Liver (tissue), 8 donors: ENCODE measurements at regions not wholly inside any gene's neighbourhood (a gene's known extent, or its start where the extent isn't known, plus 50 kb on each side); places are given as distances from the start of the nearest gene placed in this dataset.
"Not testable (repeated sequence)": the region's sequence is repeated elsewhere in the genome, so short reads cannot be mapped to it uniquely, and the experiment has no call there.

Experiments
- DNase-seq: peaks from one replicate; pipeline ENCODE4 v3.0.0-alpha.2; 2017; ENCODE audit warnings: low spot score
- H3K27ac ChIP-seq, 2 donors: one replicate each; pipeline ENCODE4 v1.7.0; 2013; ENCODE audit warnings: inconsistent platforms in 2 of 2, low read length in 2 of 2, control low read depth in 1 of 2, low read depth in 1 of 2, mild to moderate bottlenecking in 1 of 2
- H3K27me3 ChIP-seq, 4 donors: one replicate each; pipeline versions ENCODE4 v1.6.1 to v1.7.0; 2013; ENCODE audit warnings: low read length in 3 of 4, inconsistent platforms in 1 of 4, mild to moderate bottlenecking in 1 of 4, moderate library complexity in 1 of 4; ENCODE audit not compliant: control insufficient read depth in 4 of 4, insufficient read depth in 4 of 4
- H3K36me3 ChIP-seq, 4 donors: one replicate each; pipeline versions ENCODE4 v1.6.1 to v1.7.0; 2013; ENCODE audit warnings: low read length in 3 of 4, mild to moderate bottlenecking in 3 of 4, low read depth in 1 of 4, moderate library complexity in 1 of 4; ENCODE audit not compliant: control insufficient read depth in 4 of 4, insufficient read depth in 3 of 4
- H3K4me1 ChIP-seq, 4 donors: one replicate each; pipeline versions ENCODE4 v1.6.1 to v1.7.0; 2013; ENCODE audit warnings: low read length in 3 of 4, mild to moderate bottlenecking in 3 of 4, moderate library complexity in 1 of 4; ENCODE audit not compliant: control insufficient read depth in 4 of 4, insufficient read depth in 4 of 4
- H3K4me3 ChIP-seq, 3 donors: one replicate each; pipeline versions ENCODE4 v1.6.1 to v1.7.0; 2013; ENCODE audit warnings: low read length in 3 of 3, control low read depth in 1 of 3, low read depth in 1 of 3, mild to moderate bottlenecking in 1 of 3
- H3K9ac ChIP-seq, 2 donors: one replicate each; pipeline ENCODE4 v1.7.0; 2013; ENCODE audit warnings: low read length in 2 of 2, mild to moderate bottlenecking in 2 of 2, moderate library complexity in 2 of 2, control low read depth in 1 of 2, low read depth in 1 of 2
- H3K9me3 ChIP-seq, 4 donors: one replicate each; pipeline versions ENCODE4 v1.6.1 to v1.7.0; 2013; ENCODE audit warnings: low read length in 3 of 4; ENCODE audit not compliant: control insufficient read depth in 4 of 4
- EGR1 ChIP-seq, 2 donors: IDR thresholded peaks; 2 replicates each; pipeline ENCODE4 v1.6.1; 2016 to 2018; ENCODE audit warnings: antibody characterized with exemption in 2 of 2, low read depth in 2 of 2
- FOXA1 ChIP-seq: IDR thresholded peaks from 2 replicates; pipeline ENCODE4 v1.6.1; 2016; ENCODE audit warnings: antibody characterized with exemption
- FOXA2 ChIP-seq: IDR thresholded peaks from 2 replicates; pipeline ENCODE4 v1.6.1; 2016; ENCODE audit warnings: antibody characterized with exemption
- GABPA ChIP-seq, 2 donors: IDR thresholded peaks in 1 of 2; conservative IDR thresholded peaks in 1 of 2; 2 replicates each; pipeline ENCODE4 v1.6.1; 2016; ENCODE audit warnings: antibody characterized with exemption in 2 of 2, mild to moderate bottlenecking in 1 of 2, moderate library complexity in 1 of 2
- HNF4A ChIP-seq, 2 donors: conservative IDR thresholded peaks; 2 replicates each; pipeline ENCODE4 v1.6.1; 2016; ENCODE audit warnings: antibody characterized with exemption in 2 of 2, mild to moderate bottlenecking in 2 of 2
- HNF4G ChIP-seq: IDR thresholded peaks from 2 replicates; pipeline ENCODE4 v1.6.1; 2016; ENCODE audit warnings: antibody characterized with exemption
- JUND ChIP-seq, 2 donors: IDR thresholded peaks; 2 replicates each; pipeline ENCODE4 v1.6.1; 2016; ENCODE audit warnings: antibody characterized with exemption in 2 of 2
- NR2F2 ChIP-seq: IDR thresholded peaks from 2 replicates; pipeline ENCODE4 v1.6.1; 2016; ENCODE audit warnings: antibody characterized with exemption
- RAD21 ChIP-seq, 2 donors: IDR thresholded peaks; 2 replicates each; pipeline ENCODE4 v1.6.1; 2016; ENCODE audit warnings: antibody characterized with exemption in 2 of 2, mild to moderate bottlenecking in 2 of 2
- RXRA ChIP-seq, 2 donors: IDR thresholded peaks; 2 replicates each; pipeline ENCODE4 v1.6.1; 2017 to 2018; ENCODE audit warnings: antibody characterized with exemption in 2 of 2, mild to moderate bottlenecking in 1 of 2
- TAF1 ChIP-seq: conservative IDR thresholded peaks from 2 replicates; pipeline ENCODE4 v1.6.1; 2016; ENCODE audit warnings: antibody characterized with exemption, mild to moderate bottlenecking
- YY1 ChIP-seq: IDR thresholded peaks from 2 replicates; pipeline ENCODE4 v1.6.1; 2016; ENCODE audit warnings: antibody characterized with exemption, mild to moderate bottlenecking
- WGBS: extraction: QIAGEN DNeasy Blood & Tissue Kit; methylation state at CpG from one replicate; pipeline ENCODE4 v1.1.7; 2013; 5-methylcytosine and 5-hydroxymethylcytosine counted together
- TF ChIP-seq, protein P1 (sequence below): IDR thresholded peaks from 2 replicates; pipeline ENCODE4 v1.6.1; 2016; ENCODE audit warnings: antibody characterized with exemption, mild to moderate bottlenecking
- TF ChIP-seq, protein P2 (sequence below): IDR thresholded peaks from 2 replicates; pipeline ENCODE4 v1.6.1; 2016; ENCODE audit warnings: antibody characterized with exemption
- TF ChIP-seq, protein P3 (sequence below): fragments of 150-350 bp; IDR thresholded peaks from 2 replicates; pipeline ENCODE4 v1.5.1; 2017; ENCODE audit warnings: improper control_type of control experiment, low read depth, low read length; ENCODE audit not compliant: missing input control
- TF ChIP-seq, protein P4 (sequence below): IDR thresholded peaks from 2 replicates; pipeline ENCODE4 v1.6.1; 2016; ENCODE audit warnings: antibody characterized with exemption
- TF ChIP-seq, protein P5 (sequence below): IDR thresholded peaks from 2 replicates; pipeline ENCODE4 v1.6.1; 2016; ENCODE audit warnings: antibody characterized with exemption
- donor health status: healthy.
- donor health status: healthy.
- donor health status: healthy.
- donor health status: healthy.
- donor health status: healthy.

DNA sequence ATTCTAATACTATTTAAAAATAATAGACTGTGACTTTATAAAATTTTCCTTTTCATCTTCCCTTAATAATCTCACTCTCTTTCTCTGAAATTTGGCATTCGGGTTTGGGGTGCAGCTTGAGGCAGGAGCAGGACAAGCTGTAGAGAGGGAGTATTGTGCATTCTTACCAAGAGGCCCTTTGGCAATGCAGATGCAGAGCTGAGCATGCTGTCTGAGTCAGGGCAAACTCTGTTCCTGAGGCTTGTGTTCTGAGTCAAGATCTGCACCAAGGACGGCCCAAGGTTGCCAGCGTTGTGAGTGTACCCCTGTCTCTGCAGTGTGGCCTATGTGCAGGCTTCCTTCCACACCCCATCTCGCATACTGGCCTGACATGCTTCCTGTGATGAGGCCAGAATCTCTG lies 343.8 kb upstream of the FRG2C start:
- 75% methylated on average over 4 of the region's 4 CpGs for WGBS
- Histone ChIP-seq H3K4me3 (no peak overlapping the region), H3K9me3 (no peaks in the 10 kb centered on the region), H3K36me3 (no peaks in the 10 kb centered on the region), H3K4me1 (no peaks in the 10 kb centered on the region), H3K9ac (no peak overlapping the region), H3K27me3 (no peaks in the 10 kb centered on the region), H3K27ac (no peak overlapping the region)
- TF ChIP-seq HNF4A (conservative IDR thresholded peaks at IDR 0.05) (no peak), EGR1 (IDR thresholded peaks at IDR 0.05; ENCODE audit: low read depth in 2 of 2) (no peak), JUND (IDR thresholded peaks at IDR 0.05) (no peak), RAD21 (IDR thresholded peaks at IDR 0.05) (no peak), HNF4G (no peak), YY1 (no peak), GABPA (IDR thresholded peaks at IDR 0.05 in 1 of 2, conservative IDR thresholded peaks at IDR 0.05 in 1 of 2) (no peak), FOXA2 (no peak), TAF1 (no peak), FOXA1 (no peak), RXRA (IDR thresholded peaks at IDR 0.05) (no peak), NR2F2 (no peak)
- TF ChIP-seq, protein P1, sequence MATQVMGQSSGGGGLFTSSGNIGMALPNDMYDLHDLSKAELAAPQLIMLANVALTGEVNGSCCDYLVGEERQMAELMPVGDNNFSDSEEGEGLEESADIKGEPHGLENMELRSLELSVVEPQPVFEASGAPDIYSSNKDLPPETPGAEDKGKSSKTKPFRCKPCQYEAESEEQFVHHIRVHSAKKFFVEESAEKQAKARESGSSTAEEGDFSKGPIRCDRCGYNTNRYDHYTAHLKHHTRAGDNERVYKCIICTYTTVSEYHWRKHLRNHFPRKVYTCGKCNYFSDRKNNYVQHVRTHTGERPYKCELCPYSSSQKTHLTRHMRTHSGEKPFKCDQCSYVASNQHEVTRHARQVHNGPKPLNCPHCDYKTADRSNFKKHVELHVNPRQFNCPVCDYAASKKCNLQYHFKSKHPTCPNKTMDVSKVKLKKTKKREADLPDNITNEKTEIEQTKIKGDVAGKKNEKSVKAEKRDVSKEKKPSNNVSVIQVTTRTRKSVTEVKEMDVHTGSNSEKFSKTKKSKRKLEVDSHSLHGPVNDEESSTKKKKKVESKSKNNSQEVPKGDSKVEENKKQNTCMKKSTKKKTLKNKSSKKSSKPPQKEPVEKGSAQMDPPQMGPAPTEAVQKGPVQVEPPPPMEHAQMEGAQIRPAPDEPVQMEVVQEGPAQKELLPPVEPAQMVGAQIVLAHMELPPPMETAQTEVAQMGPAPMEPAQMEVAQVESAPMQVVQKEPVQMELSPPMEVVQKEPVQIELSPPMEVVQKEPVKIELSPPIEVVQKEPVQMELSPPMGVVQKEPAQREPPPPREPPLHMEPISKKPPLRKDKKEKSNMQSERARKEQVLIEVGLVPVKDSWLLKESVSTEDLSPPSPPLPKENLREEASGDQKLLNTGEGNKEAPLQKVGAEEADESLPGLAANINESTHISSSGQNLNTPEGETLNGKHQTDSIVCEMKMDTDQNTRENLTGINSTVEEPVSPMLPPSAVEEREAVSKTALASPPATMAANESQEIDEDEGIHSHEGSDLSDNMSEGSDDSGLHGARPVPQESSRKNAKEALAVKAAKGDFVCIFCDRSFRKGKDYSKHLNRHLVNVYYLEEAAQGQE, result no peak
- TF ChIP-seq, protein P2, sequence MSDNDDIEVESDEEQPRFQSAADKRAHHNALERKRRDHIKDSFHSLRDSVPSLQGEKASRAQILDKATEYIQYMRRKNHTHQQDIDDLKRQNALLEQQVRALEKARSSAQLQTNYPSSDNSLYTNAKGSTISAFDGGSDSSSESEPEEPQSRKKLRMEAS, result no peak
- TF ChIP-seq, protein P3, sequence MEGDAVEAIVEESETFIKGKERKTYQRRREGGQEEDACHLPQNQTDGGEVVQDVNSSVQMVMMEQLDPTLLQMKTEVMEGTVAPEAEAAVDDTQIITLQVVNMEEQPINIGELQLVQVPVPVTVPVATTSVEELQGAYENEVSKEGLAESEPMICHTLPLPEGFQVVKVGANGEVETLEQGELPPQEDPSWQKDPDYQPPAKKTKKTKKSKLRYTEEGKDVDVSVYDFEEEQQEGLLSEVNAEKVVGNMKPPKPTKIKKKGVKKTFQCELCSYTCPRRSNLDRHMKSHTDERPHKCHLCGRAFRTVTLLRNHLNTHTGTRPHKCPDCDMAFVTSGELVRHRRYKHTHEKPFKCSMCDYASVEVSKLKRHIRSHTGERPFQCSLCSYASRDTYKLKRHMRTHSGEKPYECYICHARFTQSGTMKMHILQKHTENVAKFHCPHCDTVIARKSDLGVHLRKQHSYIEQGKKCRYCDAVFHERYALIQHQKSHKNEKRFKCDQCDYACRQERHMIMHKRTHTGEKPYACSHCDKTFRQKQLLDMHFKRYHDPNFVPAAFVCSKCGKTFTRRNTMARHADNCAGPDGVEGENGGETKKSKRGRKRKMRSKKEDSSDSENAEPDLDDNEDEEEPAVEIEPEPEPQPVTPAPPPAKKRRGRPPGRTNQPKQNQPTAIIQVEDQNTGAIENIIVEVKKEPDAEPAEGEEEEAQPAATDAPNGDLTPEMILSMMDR, result no peak
- TF ChIP-seq, protein P4, sequence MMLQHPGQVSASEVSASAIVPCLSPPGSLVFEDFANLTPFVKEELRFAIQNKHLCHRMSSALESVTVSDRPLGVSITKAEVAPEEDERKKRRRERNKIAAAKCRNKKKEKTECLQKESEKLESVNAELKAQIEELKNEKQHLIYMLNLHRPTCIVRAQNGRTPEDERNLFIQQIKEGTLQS, result no peak
- TF ChIP-seq, protein P5, sequence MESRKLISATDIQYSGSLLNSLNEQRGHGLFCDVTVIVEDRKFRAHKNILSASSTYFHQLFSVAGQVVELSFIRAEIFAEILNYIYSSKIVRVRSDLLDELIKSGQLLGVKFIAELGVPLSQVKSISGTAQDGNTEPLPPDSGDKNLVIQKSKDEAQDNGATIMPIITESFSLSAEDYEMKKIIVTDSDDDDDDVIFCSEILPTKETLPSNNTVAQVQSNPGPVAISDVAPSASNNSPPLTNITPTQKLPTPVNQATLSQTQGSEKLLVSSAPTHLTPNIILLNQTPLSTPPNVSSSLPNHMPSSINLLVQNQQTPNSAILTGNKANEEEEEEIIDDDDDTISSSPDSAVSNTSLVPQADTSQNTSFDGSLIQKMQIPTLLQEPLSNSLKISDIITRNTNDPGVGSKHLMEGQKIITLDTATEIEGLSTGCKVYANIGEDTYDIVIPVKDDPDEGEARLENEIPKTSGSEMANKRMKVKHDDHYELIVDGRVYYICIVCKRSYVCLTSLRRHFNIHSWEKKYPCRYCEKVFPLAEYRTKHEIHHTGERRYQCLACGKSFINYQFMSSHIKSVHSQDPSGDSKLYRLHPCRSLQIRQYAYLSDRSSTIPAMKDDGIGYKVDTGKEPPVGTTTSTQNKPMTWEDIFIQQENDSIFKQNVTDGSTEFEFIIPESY, result no peak
- no peak for DNase-seq

DNA sequence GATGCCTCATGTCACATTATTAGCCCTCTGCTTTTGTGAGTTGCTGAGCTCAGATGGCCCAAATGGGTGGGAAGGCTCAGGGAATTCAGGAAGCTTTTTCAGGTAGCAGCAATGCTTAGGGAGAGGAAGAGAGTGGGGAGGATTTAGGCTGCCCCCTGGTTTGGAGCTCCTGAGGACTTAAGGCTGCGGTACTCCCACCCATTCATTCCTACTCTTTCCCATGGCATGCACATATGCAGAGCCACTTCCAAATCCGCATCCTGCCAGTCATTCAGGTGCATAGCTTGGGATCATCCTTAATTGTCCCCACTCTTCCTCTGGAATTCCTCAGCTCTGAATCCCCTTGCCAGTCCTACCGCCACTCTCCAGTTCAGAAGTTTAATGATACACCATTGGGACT lies 343.1 kb upstream of the FRG2C start:
- 93% methylated on average over 3 of the region's 3 CpGs for WGBS
- TF ChIP-seq EGR1 (IDR thresholded peaks at IDR 0.05; ENCODE audit: low read depth in 2 of 2), result no peak
- TF ChIP-seq, protein P2, result no peak
- TF ChIP-seq, protein P1, result no peak
- TF ChIP-seq, protein P4, result no peak
- TF ChIP-seq FOXA1, result no peak
- TF ChIP-seq RAD21 (IDR thresholded peaks at IDR 0.05), result no peak
- no peak for TF ChIP-seq HNF4G
- Histone ChIP-seq H3K9me3 (no peaks in the 10 kb centered on the region), H3K4me1 (no peaks in the 10 kb centered on the region), H3K9ac (no peak overlapping the region), H3K4me3 (no peak overlapping the region), H3K27ac (no peak overlapping the region), H3K36me3 (no peaks in the 10 kb centered on the region), H3K27me3 (no peaks in the 10 kb centered on the region)
- DNase-seq, result no peak

DNA sequence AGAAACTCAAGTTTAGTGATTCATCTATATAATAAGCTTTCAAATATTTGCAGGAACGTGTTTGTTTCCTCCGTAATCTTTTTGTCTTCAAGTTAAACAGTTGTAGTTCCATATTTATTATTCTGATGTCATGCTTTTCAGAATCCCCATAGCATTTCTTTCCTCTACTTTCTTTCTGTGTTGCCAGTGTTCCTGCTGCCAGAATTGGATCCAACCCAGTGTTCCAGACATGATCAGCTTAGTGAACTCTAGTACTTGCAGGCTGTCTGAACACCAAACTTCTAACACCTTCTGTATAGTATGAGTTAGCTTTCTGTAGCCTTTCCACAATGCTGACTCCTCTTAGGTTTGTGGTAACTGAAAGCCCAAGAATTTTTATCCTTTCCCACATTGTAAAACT lies 340.2 kb upstream of the FRG2C start:
- not testable (repeated sequence) for DNase-seq, H3K9me3 ChIP-seq, H3K9ac ChIP-seq, H3K36me3 ChIP-seq, H3K27me3 ChIP-seq, H3K27ac ChIP-seq, H3K4me1 ChIP-seq, H3K4me3 ChIP-seq
- WGBS, result 60% methylated on average over 2 of the region's 2 CpGs
